ENCODE measurements at regions not wholly inside any gene's neighbourhood (a gene's known extent, or its start where the extent isn't known, plus 50 kb on each side); places are given as distances from the start of the nearest gene placed in this dataset.

- Histone ChIP-seq H3K9ac (ENCODE audit: extremely low read depth, insufficient read length, low read length) (no peak overlapping the region), H2AK5ac (ENCODE audit: insufficient read length, low read length) (no peak overlapping the region), H3K56ac (ENCODE audit: insufficient read length, low read depth, low read length) (no peak overlapping the region), H3K4me1 (ENCODE audit: insufficient read depth, low read length) (no peaks in the 10 kb centered on the region), H3K4ac (ENCODE audit: low read depth, low read length) (no peak overlapping the region), H3K79me2 (ENCODE audit: insufficient read depth, low read length) (no peaks in the 10 kb centered on the region), H2BK12ac (ENCODE audit: insufficient read length, low read depth, low read length) (no peak overlapping the region), H2BK15ac (ENCODE audit: low read depth, low read length) (no peak overlapping the region), H3K27ac (ENCODE audit: insufficient read length, low read depth, low read length) (no peak overlapping the region), H3T11ph (ENCODE audit: low read length) (no peak overlapping the region), H2BK120ac (ENCODE audit: low read depth, low read length, poor library complexity, severe bottlenecking) (no peak overlapping the region), H3K23ac (ENCODE audit: insufficient read length, low read depth, low read length) (no peak overlapping the region), H3K27me3 (ENCODE audit: insufficient read depth, low read length) (no peaks in the 10 kb centered on the region), H3K18ac (ENCODE audit: insufficient read length, low read depth, low read length) (no peak overlapping the region), H3K9me3 (ENCODE audit: control insufficient read depth, low read depth, low read length) (no peaks in the 10 kb centered on the region), H4K8ac (replicated peaks; ENCODE audit: insufficient read length, low read depth, low read length) (no peak overlapping the region), H3K79me1 (ENCODE audit: insufficient read depth, low read depth, low read length, poor library complexity, severe bottlenecking) (no peaks in the 10 kb centered on the region), H3K4me2 (ENCODE audit: insufficient read depth, insufficient read length, low read length) (no peak overlapping the region), H2BK5ac (ENCODE audit: insufficient read length, low read length) (no peak overlapping the region), H2BK20ac (ENCODE audit: low read depth, low read length, poor library complexity, severe bottlenecking) (no peak overlapping the region), H4K5ac (ENCODE audit: insufficient read length, low read depth, low read length) (no peak overlapping the region), H4K20me1 (ENCODE audit: control insufficient read depth, insufficient read depth, insufficient read length) (no peaks in the 10 kb centered on the region), H4K91ac (ENCODE audit: insufficient read length, low read depth, low read length) (no peak overlapping the region), H3K14ac (ENCODE audit: insufficient read depth, low read length) (no peak overlapping the region), H2AFZ (ENCODE audit: low read length) (no peak overlapping the region), H3K23me2 (ENCODE audit: insufficient read length, low read depth, low read length, poor library complexity, severe bottlenecking) (no peaks in the 10 kb centered on the region)
- no peak overlapping the region for H3K27ac Mint-ChIP-seq
- H3K9me3 Mint-ChIP-seq: no peaks in the 10 kb centered on the region
- no peak for DNase-seq
- no peaks in the 10 kb centered on the region for H3K36me3 Mint-ChIP-seq (ENCODE audit: insufficient read depth in 1 of 3, low read depth in 3 of 3)
- no CpG with 5 or more reads among the region's 7 CpGs for WGBS (ENCODE audit: extremely low coverage, insufficient read length, low lambda C conversion rate)
- TF ChIP-seq CTCF (conservative IDR thresholded peaks at IDR 0.05): no peak
- H3K4me1 Mint-ChIP-seq: peaks cover 5 to 6% of the 10 kb centered on the region in 2 experiments
- H3K4me3 Mint-ChIP-seq: no peak overlapping the region
- H3K27me3 Mint-ChIP-seq (ENCODE audit: low read depth): no peaks in the 10 kb centered on the region
Observed at GRCh38 chr12:43098766-43099550, 453.0 kb downstream of the ADAMTS20 start.
